Anterior cingulate cortex (tissue), 58 donors: ENCODE measurements at regions not wholly inside any gene's neighbourhood (a gene's known extent, or its start where the extent isn't known, plus 50 kb on each side); places are given as distances from the start of the nearest gene placed in this dataset.

Experiments
- DNase-seq, 58 donors: peaks; one replicate each; lab custom pipeline; 2025; lab: John Stamatoyannopoulos, UW

DNA sequence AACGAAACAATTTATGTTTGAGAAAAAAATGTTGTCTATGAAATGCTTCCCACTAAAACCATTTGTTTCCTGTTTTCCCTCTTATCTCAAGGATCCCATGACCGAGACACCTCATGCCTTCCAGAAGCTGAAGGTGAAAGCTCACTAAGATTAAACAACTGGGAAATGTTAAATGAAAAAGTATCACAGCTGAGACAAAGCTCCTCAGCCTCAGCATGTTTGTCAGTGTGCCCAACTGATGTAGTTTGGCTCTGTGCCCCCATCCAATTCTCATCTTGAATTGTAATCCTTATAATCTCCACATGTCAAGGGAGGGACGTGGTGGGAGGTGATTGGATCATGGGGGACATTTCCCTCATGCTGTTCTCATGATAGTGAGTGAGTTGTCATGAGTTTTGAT lies 327.3 kb downstream of the HTR7 start:
- DNase-seq = no peak

GRCh38 chr10:90557385-90557784 lies 300.5 kb downstream of the HTR7 start:
- DNase-seq = no peak

GRCh38 chr10:90560331-90560730 lies 297.5 kb downstream of the HTR7 start:
- DNase-seq = no peak

- no peak for DNase-seq
These were observed 296.2 kb downstream of the HTR7 start for GRCh38 chr10:90561666-90562065.

- DNase-seq = no peak
These were observed 286.2 kb downstream of the HTR7 start for GRCh38 chr10:90571481-90572258.

GRCh38 chr10:90575125-90575524 lies 282.7 kb downstream of the HTR7 start:
- no peak for DNase-seq

DNA sequence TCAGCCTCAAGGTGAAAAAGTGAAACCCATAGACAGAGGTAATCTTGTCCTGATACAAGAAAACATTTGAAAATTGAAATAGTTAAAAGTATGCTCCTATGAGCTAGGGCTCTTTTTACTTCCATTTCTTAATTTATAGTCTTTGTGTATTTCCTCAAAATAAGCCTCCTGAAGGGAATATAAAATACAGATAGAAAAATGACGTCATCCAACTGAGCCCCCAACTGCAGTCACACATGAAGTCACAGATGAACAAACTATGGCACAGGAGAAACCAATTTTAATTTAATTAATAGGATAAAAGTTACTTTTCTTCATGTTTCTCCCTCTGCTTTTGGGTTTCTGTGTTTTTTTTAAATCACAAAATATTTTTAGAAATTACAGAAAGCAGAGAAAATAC lies 280.3 kb downstream of the HTR7 start:
- DNase-seq = no peak

GRCh38 chr10:90579602-90580242 lies 278.1 kb downstream of the HTR7 start:
- DNase-seq = no peak

- no peak for DNase-seq
These were observed 274.4 kb downstream of the HTR7 start for GRCh38 chr10:90583416-90583815.

DNA sequence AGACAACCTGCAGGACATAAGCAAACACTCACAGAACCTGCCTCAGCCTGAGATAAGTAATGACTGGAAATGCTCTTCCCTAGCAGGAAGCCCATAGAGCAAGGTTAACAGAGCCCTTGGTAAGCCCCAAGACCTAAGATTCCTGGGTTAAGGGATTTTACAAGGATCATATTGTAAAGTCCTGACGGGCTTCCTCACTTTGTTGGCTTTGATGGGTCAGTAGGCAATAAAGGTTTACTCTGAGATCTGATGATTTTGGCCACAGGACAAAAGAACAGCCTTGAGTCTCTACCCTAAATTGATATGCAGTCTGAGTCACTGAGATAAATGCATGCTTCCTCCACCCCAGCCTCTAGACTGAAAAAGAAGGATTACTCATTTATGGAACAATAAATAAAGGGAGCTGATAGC lies 270.8 kb downstream of the HTR7 start:
- no peak for DNase-seq

DNA sequence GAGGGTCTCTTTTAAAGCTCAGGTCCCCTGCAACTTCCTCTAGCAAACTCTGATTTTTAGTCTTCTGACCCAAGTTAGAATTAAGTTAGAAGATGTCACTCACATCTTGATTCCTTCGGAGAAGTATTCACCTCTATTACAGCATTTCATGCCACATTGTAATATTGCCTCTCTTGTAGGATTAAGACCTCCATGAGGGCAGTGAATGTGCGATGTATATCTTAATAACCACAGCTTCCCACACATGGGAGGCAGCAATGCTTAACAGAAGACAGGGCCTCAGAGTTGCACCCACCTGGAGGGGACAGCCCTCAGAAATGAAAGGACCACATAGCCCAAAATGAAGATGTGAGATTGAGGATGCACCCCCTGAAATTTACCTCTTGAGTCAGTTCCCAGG lies 270.3 kb downstream of the HTR7 start:
- no peak for DNase-seq

GRCh38 chr10:90588222-90588621 lies 269.6 kb downstream of the HTR7 start:
- DNase-seq = no peak

GRCh38 chr10:90589825-90590224 lies 268.0 kb downstream of the HTR7 start:
- no peak for DNase-seq

DNA sequence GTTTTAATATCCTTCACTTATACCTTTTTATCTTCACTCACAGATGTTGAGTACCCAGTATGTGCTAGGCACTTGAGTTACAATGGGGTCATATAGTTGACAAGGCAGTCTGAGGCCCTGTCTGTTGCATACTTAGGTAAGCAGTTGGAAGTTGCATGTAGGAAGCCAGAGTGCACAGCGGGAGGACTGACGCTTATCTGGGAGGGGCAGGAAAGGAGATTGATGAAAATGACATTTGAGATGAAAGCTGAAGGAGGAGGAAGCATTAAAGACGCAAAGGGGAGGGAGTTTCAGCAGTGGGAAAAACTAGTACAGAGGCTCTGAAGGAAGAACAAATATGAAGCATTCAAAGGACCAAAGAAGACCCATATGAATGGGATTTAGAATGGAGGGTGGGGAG lies 266.2 kb downstream of the HTR7 start:
- no peak for DNase-seq

DNA sequence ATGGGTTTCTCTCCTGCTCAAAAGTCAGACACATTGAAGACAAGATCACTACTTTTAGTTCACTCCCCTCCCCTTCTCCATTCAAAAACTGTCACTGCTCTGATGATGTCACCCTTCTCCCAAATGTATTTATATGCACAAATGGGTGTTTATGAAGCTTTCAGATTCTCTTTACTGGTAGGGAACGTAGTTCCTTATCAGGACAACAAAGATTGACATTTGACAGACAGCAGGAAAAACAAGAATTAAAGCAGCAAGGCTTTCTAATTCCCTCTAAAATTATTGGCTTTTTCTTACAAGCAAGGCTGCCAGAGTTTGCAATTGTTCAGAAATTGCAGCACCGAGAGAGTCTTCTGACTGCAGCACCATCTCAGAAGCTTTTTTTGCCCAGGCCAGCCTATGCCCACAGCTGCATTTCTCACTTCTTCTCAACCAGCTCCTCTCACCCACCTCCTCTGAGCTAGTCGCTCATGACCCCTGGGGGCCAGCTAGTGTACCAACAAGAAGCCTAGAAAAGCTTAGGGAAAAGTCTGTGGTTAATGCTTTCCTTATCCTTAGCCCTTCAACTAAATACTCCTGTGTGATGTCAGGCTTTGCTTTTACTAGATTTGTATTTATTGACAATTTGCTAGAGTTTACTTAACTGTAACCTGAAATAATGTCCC lies 265.1 kb downstream of the HTR7 start:
- DNase-seq = peak in 36 of 58 donors; percentile 2 to 48 (median 13)

DNA sequence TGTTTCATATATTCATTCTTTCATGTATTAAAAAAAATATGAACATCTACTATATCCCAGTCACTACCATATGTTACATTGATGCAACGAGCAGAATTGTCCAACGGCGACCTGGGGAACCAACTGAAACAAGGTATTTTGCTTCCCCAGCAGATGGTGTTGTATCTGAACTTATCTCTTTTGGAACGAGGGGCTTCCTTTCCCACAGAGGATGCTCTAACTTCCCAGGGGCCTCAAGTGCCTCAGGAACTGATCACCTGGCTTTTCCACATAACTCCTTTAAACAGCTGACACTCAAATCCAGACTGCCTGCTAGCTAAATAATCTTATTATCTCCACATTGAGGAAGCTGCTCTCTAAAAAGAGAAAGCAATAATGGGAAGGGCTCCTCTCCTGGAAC lies 259.3 kb downstream of the HTR7 start:
- no peak for DNase-seq

- DNase-seq = no peak
These were observed 254.8 kb downstream of the HTR7 start for GRCh38 chr10:90602862-90603610.

DNA sequence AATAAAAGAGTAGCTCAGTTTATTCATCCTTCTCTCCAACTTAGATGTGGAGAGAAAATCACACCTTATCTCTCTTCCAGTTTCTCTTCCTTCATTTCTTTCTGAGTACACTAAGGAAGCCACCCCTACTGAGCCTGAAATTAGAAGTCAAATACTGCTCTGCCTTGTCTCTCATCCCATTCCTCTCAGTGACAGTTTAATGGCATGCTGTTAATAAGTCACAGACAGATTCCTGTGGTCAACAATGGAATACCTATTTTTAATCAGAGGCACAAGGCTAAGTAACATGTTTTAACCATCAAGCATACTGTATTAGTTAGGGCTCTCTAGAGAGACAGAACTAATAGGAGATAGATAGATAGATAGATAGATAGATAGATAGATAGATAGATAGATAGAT lies 253.2 kb downstream of the HTR7 start:
- DNase-seq = no peak

DNA sequence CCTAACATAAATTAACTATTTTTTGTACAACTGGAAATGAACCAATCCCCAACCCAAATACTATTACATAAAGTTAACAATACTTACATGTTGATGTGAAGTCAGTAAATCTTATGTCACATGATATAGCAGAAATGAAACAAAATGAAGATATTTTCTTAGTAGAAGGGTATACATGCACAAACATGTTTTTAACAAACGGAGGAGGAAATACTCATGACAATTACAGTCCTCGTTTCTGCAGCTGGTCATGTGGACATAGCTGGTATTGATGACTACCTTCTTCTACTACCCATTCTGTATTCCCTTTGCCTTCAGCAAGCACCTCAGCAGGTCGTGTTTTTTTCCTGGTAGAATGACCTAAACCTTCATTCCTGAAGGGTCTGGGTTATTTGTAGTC lies 252.3 kb downstream of the HTR7 start:
- DNase-seq = no peak

DNA sequence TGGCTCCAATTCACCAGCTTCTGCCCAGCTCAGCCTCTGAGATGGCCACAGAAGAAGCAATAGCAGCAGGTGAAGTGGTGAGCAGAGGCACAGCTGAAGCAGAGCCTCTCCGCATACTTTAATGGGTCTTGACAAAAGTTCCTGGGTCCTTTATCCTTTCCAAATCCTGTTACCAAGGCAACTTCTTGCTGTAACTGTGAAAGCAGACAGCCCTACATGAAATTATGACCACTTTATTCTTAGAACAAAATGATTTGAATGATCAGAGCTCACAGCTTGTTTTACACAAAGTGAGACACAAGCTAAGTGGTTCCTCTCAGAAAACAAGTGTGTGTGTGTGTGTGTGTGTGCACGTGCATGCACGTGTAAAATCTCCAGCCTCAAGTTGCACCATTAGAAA lies 245.6 kb downstream of the HTR7 start:
- DNase-seq = peak in 9 of 58 donors; percentile 2 to 34 (median 10)

DNA sequence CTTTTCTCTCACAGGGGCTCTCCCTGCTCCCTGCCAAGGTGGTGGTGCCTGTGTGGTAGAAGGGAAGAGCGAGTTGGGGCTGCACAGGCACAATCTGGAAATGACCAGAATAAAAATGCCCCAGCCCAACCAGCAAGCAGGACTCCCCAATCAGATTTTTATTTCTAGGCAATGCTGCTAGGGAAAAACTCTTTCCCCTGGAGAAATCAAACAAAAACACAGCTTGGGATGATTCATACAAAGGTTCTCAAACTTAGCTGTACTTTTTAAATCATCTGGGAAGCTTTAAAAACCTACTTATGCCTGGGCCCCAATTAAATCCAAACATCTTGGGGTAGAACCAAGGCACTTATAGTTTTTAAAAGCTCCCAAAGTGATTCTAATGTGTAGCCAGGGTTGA lies 243.2 kb downstream of the HTR7 start:
- DNase-seq = no peak
